ENCODE measurements at regions not wholly inside any gene's neighbourhood (a gene's known extent, or its start where the extent isn't known, plus 50 kb on each side); places are given as distances from the start of the nearest gene placed in this dataset.
"Not testable (repeated sequence)": the region's sequence is repeated elsewhere in the genome, so short reads cannot be mapped to it uniquely, and the experiment has no call there.

GRCh38 chr10:28771580-28772090 is 94.3 kb downstream of the BAMBI start:
- not testable (repeated sequence) for TF ChIP-seq POLR2A, POLR2AphosphoS5 (IDR thresholded peaks at IDR 0.05)
